Cardiac fibroblast (primary cell): ENCODE measurements at regions not wholly inside any gene's neighbourhood (a gene's known extent, or its start where the extent isn't known, plus 50 kb on each side); places are given as distances from the start of the nearest gene placed in this dataset.
"Not testable (repeated sequence)": the region's sequence is repeated elsewhere in the genome, so short reads cannot be mapped to it uniquely, and the experiment has no call there.

ENCODE experiments used
- DNase-seq, 2 donors: peaks; one replicate each; pipeline versions ENCODE4 v3.0.0 to v3.0.0-alpha.2; 2010; ENCODE audit warnings: low read depth in 2 of 2
- H3K4me3 ChIP-seq, 2 donors: replicated peaks in 1 of 2; 1 replicate in 1 of 2; 2 replicates in 1 of 2; pipeline ENCODE4 v1.5.1; 2011; ENCODE audit warnings: low read depth in 2 of 2, low read length in 2 of 2, mild to moderate bottlenecking in 2 of 2, moderate library complexity in 1 of 2
- CTCF ChIP-seq: IDR thresholded peaks from one replicate; pipeline ENCODE4 v1.5.1; 2011; ENCODE audit warnings: low read depth, mild to moderate bottlenecking, low read length, inconsistent platforms

GRCh38 chr7:142626420-142627035 is 122.7 kb upstream of the PRSS1 start:
- no peak overlapping the region for H3K4me3 ChIP-seq
- peak; percentile 37 to 72 for DNase-seq
- peak; percentile 76 for TF ChIP-seq CTCF

GRCh38 chr7:142625216-142625615 is 124.1 kb upstream of the PRSS1 start:
- not testable (repeated sequence) for DNase-seq, H3K4me3 ChIP-seq

- no peak for DNase-seq
- no peak overlapping the region for H3K4me3 ChIP-seq
- TF ChIP-seq CTCF, result no peak
These were observed 128.9 kb upstream of the PRSS1 start for GRCh38 chr7:142620402-142620801.

- DNase-seq, result no peak
These were observed 130.5 kb upstream of the PRSS1 start for GRCh38 chr7:142618655-142619351.

GRCh38 chr7:142616842-142617241 is 132.4 kb upstream of the PRSS1 start:
- DNase-seq, result no peak
- TF ChIP-seq CTCF, result no peak
- no peak overlapping the region for H3K4me3 ChIP-seq

More at GRCh38 chr7:142618655-142619351, 130.5 kb upstream of the PRSS1 start:
- no peak overlapping the region for H3K4me3 ChIP-seq
- TF ChIP-seq CTCF, result no peak

- no peak for DNase-seq
- TF ChIP-seq CTCF, result no peak
- no peak overlapping the region for H3K4me3 ChIP-seq
These were observed 133.1 kb upstream of the PRSS1 start for GRCh38 chr7:142616121-142616643.

GRCh38 chr7:142615508-142615907 is 133.8 kb upstream of the PRSS1 start:
- no peak for TF ChIP-seq CTCF
- no peak overlapping the region for H3K4me3 ChIP-seq
- DNase-seq, result no peak
